Panc1 (cell line): ENCODE measurements at regions not wholly inside any gene's neighbourhood (a gene's known extent, or its start where the extent isn't known, plus 50 kb on each side); places are given as distances from the start of the nearest gene placed in this dataset.

Source experiments
- ATAC-seq: fragments of 200-7000 bp; cut with Tn5 transposase; 2 replicates; pipeline ENCODE4 v1.9.1; 2020; ENCODE audit warnings: mild to moderate bottlenecking, moderate library complexity
- BruUV-seq: library from RNA; stranded (reverse); fragments of 400-500 nt; replicated peaks from 2 replicates; lab custom pipeline; 2021; lab: Mats Ljungman, UMichigan
- CTCF ChIA-PET: fragments of 300-600 bp; sonication (Branson Sonifier 250); formaldehyde crosslinking; loops from one replicate; lab custom pipeline; 2022; ENCODE audit warnings: antibody characterized with exemption; lab: Charles Lee
- POLR2A ChIA-PET: fragments of 300-600 bp; sonication (Branson Sonifier 250); formaldehyde crosslinking; loops from one replicate; lab custom pipeline; 2022; ENCODE audit warnings: antibody characterized with exemption; lab: Charles Lee
- DNase-seq: peaks from one replicate; pipeline ENCODE4 v3.0.0-alpha.2; 2010; ENCODE audit warnings: low read depth, low spot score
- H3K27ac ChIP-seq: 2 replicates; pipeline ENCODE4 v1.5.1; 2011; ENCODE audit warnings: mild to moderate bottlenecking, low read length, inconsistent platforms
- H3K27me3 ChIP-seq: fragments of 200-500 bp; sonication (Bioruptor generic); 2 replicates; pipeline ENCODE4 v1.6.0; 2014; ENCODE audit warnings: low read length, inconsistent platforms; ENCODE audit not compliant: control insufficient read depth, insufficient read depth
- H3K36me3 ChIP-seq: fragments of 200-500 bp; sonication (Bioruptor generic); 2 replicates; pipeline ENCODE4 v1.5.1; 2014; ENCODE audit warnings: inconsistent platforms, mild to moderate bottlenecking, low read length, moderate library complexity; ENCODE audit not compliant: control insufficient read depth, insufficient read depth
- H3K4me1 ChIP-seq: 2 replicates; pipeline ENCODE4 v1.5.1; 2011; ENCODE audit warnings: inconsistent platforms, mild to moderate bottlenecking, low read length, moderate library complexity; ENCODE audit not compliant: control insufficient read depth, insufficient read depth
- H3K4me3 ChIP-seq, 2 experiments: 2 replicates each; pipeline ENCODE4 v1.5.1; 2011 to 2012; ENCODE audit warnings: low read depth in 2 of 2, low read length in 2 of 2, mild to moderate bottlenecking in 2 of 2, inconsistent platforms in 1 of 2, moderate library complexity in 1 of 2
- H3K9me3 ChIP-seq: fragments of 200-500 bp; sonication (Bioruptor generic); 2 replicates; pipeline ENCODE4 v1.5.1; 2014; ENCODE audit warnings: low read depth, mild to moderate bottlenecking, inconsistent platforms, low read length, moderate library complexity; ENCODE audit not compliant: control insufficient read depth, insufficient read depth
- POLR2AphosphoS5 ChIP-seq: IDR thresholded peaks from 2 replicates; pipeline ENCODE4 v1.6.1; 2012; ENCODE audit warnings: mild to moderate bottlenecking, low read depth, low read length, moderate library complexity
- SIN3A ChIP-seq: IDR thresholded peaks from 2 replicates; pipeline ENCODE4 v1.6.1; 2012; ENCODE audit warnings: low read depth, mild to moderate bottlenecking, low read length, moderate library complexity, borderline replicate concordance; ENCODE audit not compliant: insufficient read depth
- TCF7L2 ChIP-seq: IDR thresholded peaks from 2 replicates; pipeline ENCODE4 v1.6.1; 2011; ENCODE audit warnings: mild to moderate bottlenecking, low read depth, low read length, inconsistent platforms
- in situ Hi-C: cut with HindIII; loops from 2 replicates; pipeline ENCODE4 v1.10.0; 2016; ENCODE audit warnings: low sequenced_read_pairs, low pct_unique_long_range_greater_than_20kb
- intact Hi-C: fragments of 100-400 bp; cut with micrococcal nuclease; formaldehyde crosslinking; loops from one replicate; pipeline ENCODE4 v1.10.0; 2022; ENCODE audit not compliant: unreplicated experiment
- TF ChIP-seq, protein P1 (sequence below), 2 experiments: IDR thresholded peaks; 2 replicates each; pipeline ENCODE4 v1.6.1; 2011 to 2012; ENCODE audit warnings: low read depth in 2 of 2, control low read depth in 1 of 2, low read length in 1 of 2, mild to moderate bottlenecking in 1 of 2, moderate library complexity in 1 of 2; ENCODE audit not compliant: insufficient read depth in 1 of 2
- TF ChIP-seq, protein P2 (sequence below): fragments of 450-650 bp; IDR thresholded peaks from 2 replicates; pipeline ENCODE4 v1.5.1; 2017; ENCODE audit warnings: mild to moderate bottlenecking

DNA sequence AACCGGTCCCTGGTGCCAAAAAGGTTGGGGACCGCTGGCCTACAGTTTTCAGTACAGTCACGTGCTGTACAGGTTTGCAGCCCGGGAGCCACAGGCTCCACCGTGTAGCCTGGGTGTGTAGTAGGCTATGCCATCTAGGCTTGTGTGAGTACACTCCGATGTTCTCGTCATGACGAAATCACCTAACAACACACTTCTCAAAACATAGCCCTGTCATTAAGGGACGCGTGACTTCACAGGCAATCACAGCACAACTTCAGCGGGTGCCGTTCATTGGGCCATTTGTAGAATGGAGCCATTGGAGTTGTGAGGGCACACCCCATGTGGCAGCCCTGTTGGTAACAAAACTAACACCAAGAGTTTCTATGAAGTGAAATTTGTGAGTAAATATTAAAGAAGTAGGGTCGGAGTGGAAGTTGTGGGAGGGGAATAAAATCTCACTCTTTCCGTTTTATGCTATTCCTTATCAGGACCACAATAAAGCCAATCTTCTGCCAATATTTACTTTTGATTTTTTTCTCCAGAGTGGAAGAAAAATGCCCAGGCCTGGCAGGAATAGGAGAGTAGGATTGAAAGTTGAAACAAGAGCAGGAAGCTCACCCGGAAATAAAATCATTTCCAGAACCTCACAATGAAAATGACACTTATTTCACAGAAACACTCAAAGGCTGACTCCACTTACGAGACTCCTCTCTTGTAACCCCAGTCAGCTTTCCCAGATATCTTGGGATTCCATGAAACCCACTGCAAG is 63.7 kb upstream of the PTPN1 start:
- peaks cover 14% of the 10 kb centered on the region for H3K4me1 ChIP-seq
- no peak overlapping the region for H3K27ac ChIP-seq
- CTCF ChIA-PET: no interaction called here

GRCh38 chr20:50447102-50447804 is 62.9 kb upstream of the PTPN1 start:
- Histone ChIP-seq H3K9me3 (no peaks in the 10 kb centered on the region), H3K4me3 (no peak overlapping the region), H3K4me1 (peaks cover 13% of the 10 kb centered on the region), H3K36me3 (no peaks in the 10 kb centered on the region), H3K27ac (no peak overlapping the region), H3K27me3 (no peaks in the 10 kb centered on the region)
- ChIA-PET POLR2A (no interaction called here), CTCF (no interaction called here)
- intact Hi-C loops: no loop called here
- in situ Hi-C loops: no loop called here
- TF ChIP-seq POLR2AphosphoS5: no peak
- no peak for TF ChIP-seq TCF7L2
- TF ChIP-seq, protein P1, sequence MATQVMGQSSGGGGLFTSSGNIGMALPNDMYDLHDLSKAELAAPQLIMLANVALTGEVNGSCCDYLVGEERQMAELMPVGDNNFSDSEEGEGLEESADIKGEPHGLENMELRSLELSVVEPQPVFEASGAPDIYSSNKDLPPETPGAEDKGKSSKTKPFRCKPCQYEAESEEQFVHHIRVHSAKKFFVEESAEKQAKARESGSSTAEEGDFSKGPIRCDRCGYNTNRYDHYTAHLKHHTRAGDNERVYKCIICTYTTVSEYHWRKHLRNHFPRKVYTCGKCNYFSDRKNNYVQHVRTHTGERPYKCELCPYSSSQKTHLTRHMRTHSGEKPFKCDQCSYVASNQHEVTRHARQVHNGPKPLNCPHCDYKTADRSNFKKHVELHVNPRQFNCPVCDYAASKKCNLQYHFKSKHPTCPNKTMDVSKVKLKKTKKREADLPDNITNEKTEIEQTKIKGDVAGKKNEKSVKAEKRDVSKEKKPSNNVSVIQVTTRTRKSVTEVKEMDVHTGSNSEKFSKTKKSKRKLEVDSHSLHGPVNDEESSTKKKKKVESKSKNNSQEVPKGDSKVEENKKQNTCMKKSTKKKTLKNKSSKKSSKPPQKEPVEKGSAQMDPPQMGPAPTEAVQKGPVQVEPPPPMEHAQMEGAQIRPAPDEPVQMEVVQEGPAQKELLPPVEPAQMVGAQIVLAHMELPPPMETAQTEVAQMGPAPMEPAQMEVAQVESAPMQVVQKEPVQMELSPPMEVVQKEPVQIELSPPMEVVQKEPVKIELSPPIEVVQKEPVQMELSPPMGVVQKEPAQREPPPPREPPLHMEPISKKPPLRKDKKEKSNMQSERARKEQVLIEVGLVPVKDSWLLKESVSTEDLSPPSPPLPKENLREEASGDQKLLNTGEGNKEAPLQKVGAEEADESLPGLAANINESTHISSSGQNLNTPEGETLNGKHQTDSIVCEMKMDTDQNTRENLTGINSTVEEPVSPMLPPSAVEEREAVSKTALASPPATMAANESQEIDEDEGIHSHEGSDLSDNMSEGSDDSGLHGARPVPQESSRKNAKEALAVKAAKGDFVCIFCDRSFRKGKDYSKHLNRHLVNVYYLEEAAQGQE (IDR thresholded peaks at IDR 0.05; ENCODE audit: insufficient read depth in 1 of 2, low read depth in 2 of 2, low read length in 1 of 2): no peak
- TF ChIP-seq, protein P2, sequence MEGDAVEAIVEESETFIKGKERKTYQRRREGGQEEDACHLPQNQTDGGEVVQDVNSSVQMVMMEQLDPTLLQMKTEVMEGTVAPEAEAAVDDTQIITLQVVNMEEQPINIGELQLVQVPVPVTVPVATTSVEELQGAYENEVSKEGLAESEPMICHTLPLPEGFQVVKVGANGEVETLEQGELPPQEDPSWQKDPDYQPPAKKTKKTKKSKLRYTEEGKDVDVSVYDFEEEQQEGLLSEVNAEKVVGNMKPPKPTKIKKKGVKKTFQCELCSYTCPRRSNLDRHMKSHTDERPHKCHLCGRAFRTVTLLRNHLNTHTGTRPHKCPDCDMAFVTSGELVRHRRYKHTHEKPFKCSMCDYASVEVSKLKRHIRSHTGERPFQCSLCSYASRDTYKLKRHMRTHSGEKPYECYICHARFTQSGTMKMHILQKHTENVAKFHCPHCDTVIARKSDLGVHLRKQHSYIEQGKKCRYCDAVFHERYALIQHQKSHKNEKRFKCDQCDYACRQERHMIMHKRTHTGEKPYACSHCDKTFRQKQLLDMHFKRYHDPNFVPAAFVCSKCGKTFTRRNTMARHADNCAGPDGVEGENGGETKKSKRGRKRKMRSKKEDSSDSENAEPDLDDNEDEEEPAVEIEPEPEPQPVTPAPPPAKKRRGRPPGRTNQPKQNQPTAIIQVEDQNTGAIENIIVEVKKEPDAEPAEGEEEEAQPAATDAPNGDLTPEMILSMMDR: no peak
- no peak for TF ChIP-seq SIN3A
- BruUV-seq: no TSS peak
- DNase-seq (no peak), ATAC-seq (no peak)

More for the DNA sequence above, 63.7 kb upstream of the PTPN1 start:
- Histone ChIP-seq H3K27me3 (no peaks in the 10 kb centered on the region), H3K9me3 (no peaks in the 10 kb centered on the region), H3K4me3 (no peak overlapping the region), H3K36me3 (no peaks in the 10 kb centered on the region)
- no TSS peak for BruUV-seq
- ATAC-seq (no peak), DNase-seq (no peak)
- POLR2A ChIA-PET: no interaction called here
- intact Hi-C loops (no loop called here), in situ Hi-C loops (no loop called here)
- TF ChIP-seq TCF7L2: no peak
- TF ChIP-seq, protein P2: no peak
- no peak for TF ChIP-seq POLR2AphosphoS5
- TF ChIP-seq SIN3A: no peak
- TF ChIP-seq, protein P1 (IDR thresholded peaks at IDR 0.05; ENCODE audit: insufficient read depth in 1 of 2, low read depth in 2 of 2, low read length in 1 of 2): no peak
